Ascending aorta (tissue), 2 donors: ENCODE measurements at regions not wholly inside any gene's neighbourhood (a gene's known extent, or its start where the extent isn't known, plus 50 kb on each side); places are given as distances from the start of the nearest gene placed in this dataset.
"Not testable (repeated sequence)": the region's sequence is repeated elsewhere in the genome, so short reads cannot be mapped to it uniquely, and the experiment has no call there.

Experiments
- DNase-seq, 2 donors: peaks; one replicate each; pipeline ENCODE4 v3.0.0-alpha.2; 2019; ENCODE audit warnings: low spot score in 2 of 2
- H3K27ac ChIP-seq, 2 donors: fragments of 200-600 bp; sonication (generic); one replicate each; pipeline ENCODE4 v1.5.1; 2016 to 2017; ENCODE audit warnings: mild to moderate bottlenecking in 1 of 2
- H3K27me3 ChIP-seq: fragments of 200-600 bp; sonication (generic); one replicate; pipeline ENCODE4 v1.5.1; 2017
- H3K36me3 ChIP-seq, 2 donors: fragments of 200-600 bp; sonication (generic); one replicate each; pipeline ENCODE4 v1.5.1; 2016
- H3K4me1 ChIP-seq, 2 donors: fragments of 200-600 bp; sonication (generic); one replicate each; pipeline ENCODE4 v1.5.1; 2016 to 2017; ENCODE audit warnings: mild to moderate bottlenecking in 1 of 2
- H3K4me3 ChIP-seq, 2 donors: fragments of 200-600 bp; sonication (generic); one replicate each; pipeline ENCODE4 v1.5.1; 2016 to 2017; ENCODE audit warnings: mild to moderate bottlenecking in 1 of 2
- H3K9me3 ChIP-seq, 2 donors: fragments of 200-600 bp; sonication (generic); one replicate each; pipeline ENCODE4 v1.5.1; 2016
- intact Hi-C: fragments of 100-400 bp; cut with DNase I; formaldehyde crosslinking; loops from one replicate; pipeline ENCODE4 v1.15.1; 2023
- TF ChIP-seq, protein P1 (sequence below), 3 experiments: fragments of 200-600 bp in 2 of 3; fragments of 450-650 bp in 1 of 3; sonication (generic) in 2 of 3; IDR thresholded peaks; one replicate each; pipeline ENCODE4 v1.5.1; 2016 to 2019; ENCODE audit warnings: antibody characterized with exemption in 3 of 3, mild to moderate bottlenecking in 1 of 3, moderate library complexity in 1 of 3

- intact Hi-C loops = no loop called here
- Histone ChIP-seq H3K27me3 (no peaks in the 10 kb centered on the region), H3K27ac (no peak overlapping the region), H3K36me3 (no peaks in the 10 kb centered on the region), H3K4me3 (no peak overlapping the region), H3K9me3 (no peaks in the 10 kb centered on the region), H3K4me1 (peaks cover 0 to 13% of the 10 kb centered on the region in 2 donors)
- TF ChIP-seq, protein P1, sequence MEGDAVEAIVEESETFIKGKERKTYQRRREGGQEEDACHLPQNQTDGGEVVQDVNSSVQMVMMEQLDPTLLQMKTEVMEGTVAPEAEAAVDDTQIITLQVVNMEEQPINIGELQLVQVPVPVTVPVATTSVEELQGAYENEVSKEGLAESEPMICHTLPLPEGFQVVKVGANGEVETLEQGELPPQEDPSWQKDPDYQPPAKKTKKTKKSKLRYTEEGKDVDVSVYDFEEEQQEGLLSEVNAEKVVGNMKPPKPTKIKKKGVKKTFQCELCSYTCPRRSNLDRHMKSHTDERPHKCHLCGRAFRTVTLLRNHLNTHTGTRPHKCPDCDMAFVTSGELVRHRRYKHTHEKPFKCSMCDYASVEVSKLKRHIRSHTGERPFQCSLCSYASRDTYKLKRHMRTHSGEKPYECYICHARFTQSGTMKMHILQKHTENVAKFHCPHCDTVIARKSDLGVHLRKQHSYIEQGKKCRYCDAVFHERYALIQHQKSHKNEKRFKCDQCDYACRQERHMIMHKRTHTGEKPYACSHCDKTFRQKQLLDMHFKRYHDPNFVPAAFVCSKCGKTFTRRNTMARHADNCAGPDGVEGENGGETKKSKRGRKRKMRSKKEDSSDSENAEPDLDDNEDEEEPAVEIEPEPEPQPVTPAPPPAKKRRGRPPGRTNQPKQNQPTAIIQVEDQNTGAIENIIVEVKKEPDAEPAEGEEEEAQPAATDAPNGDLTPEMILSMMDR (IDR thresholded peaks at IDR 0.05) = no peak
- no peak for DNase-seq
Observed at GRCh38 chr3:30531017-30531570, 75.3 kb upstream of the TGFBR2 start.

- Histone ChIP-seq H3K4me1 (peaks cover 0 to 13% of the 10 kb centered on the region in 2 donors), H3K9me3 (no peaks in the 10 kb centered on the region), H3K27ac (no peak overlapping the region), H3K36me3 (no peaks in the 10 kb centered on the region), H3K4me3 (no peak overlapping the region), H3K27me3 (no peaks in the 10 kb centered on the region)
- TF ChIP-seq, protein P1 (IDR thresholded peaks at IDR 0.05) = no peak
- intact Hi-C loops = loop anchor here (5.0 kb wide), 1 partner anchor 72 kb away; the partner anchor contains the start of gene TGFBR2
- DNase-seq = no peak
Observed at GRCh38 chr3:30535525-30535924, 70.9 kb upstream of the TGFBR2 start.

DNA sequence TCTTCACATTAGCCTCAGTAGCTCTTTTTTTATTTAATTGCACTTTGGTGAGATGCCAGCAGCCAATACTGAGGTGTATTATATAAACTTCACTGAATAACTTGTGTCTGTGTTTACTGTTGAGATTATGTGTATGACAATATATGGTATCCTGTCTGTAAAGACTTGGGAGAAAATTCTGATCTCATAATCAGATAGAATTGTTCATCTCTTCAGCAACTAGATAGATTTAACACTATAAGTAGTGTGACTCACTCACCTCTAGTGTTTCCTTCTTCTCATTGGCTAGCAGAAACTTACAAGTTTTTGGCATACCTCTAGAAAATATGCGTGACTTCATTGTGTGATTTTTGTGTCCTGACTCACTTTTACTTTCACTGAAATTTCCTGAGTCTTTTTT is 67.6 kb upstream of the TGFBR2 start:
- Histone ChIP-seq H3K9me3 (no peaks in the 10 kb centered on the region), H3K4me3 (no peak overlapping the region), H3K36me3 (no peaks in the 10 kb centered on the region), H3K27me3 (no peaks in the 10 kb centered on the region), H3K27ac (no peak overlapping the region), H3K4me1 (peaks cover 0 to 13% of the 10 kb centered on the region in 2 donors)
- no peak for DNase-seq
- intact Hi-C loops = loop anchor here (5.0 kb wide), 1 partner anchor 69 kb away; the partner anchor contains the start of gene TGFBR2
- TF ChIP-seq, protein P1 (IDR thresholded peaks at IDR 0.05) = no peak

GRCh38 chr3:30539206-30539605 is 67.2 kb upstream of the TGFBR2 start:
- no peaks in the 10 kb centered on the region for H3K9me3 ChIP-seq
- no peak for DNase-seq
- no peak overlapping the region for H3K27ac ChIP-seq
- TF ChIP-seq, protein P1 (IDR thresholded peaks at IDR 0.05) = no peak
- H3K4me3 ChIP-seq = no peak overlapping the region
- intact Hi-C loops = loop anchor here (5.0 kb wide), 1 partner anchor 68 kb away; the partner anchor contains the start of gene TGFBR2
- no peaks in the 10 kb centered on the region for H3K36me3 ChIP-seq
- peaks cover 0 to 13% of the 10 kb centered on the region in 2 donors for H3K4me1 ChIP-seq
- no peaks in the 10 kb centered on the region for H3K27me3 ChIP-seq

DNA sequence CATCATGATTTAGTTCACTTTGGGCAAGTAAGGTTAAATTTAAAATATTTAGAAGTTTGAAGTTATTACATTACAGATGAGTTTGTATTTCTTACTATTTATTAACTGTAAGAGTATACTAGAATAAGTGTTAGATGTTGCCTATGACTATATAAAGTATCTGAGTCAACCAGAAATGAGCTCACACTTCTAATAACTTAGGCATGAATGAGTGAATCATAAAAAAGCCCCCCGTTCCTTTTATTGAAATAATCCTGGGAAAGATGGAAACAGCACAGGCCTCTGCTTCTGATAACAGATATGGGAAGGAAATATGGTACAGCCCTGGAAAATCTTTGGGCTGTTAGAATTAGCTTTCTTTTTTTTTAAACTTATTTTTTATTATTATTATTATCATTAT is 66.6 kb upstream of the TGFBR2 start:
- H3K27ac ChIP-seq = no peak overlapping the region
- TF ChIP-seq, protein P1 (IDR thresholded peaks at IDR 0.05) = no peak
- no peaks in the 10 kb centered on the region for H3K36me3 ChIP-seq
- H3K9me3 ChIP-seq = no peaks in the 10 kb centered on the region
- H3K4me3 ChIP-seq = no peak overlapping the region
- DNase-seq = no peak
- H3K27me3 ChIP-seq = no peaks in the 10 kb centered on the region
- intact Hi-C loops = loop anchor here (5.0 kb wide), 1 partner anchor 68 kb away; the partner anchor contains the start of gene TGFBR2
- peaks cover 0 to 13% of the 10 kb centered on the region in 2 donors for H3K4me1 ChIP-seq

GRCh38 chr3:30541156-30541555 is 65.2 kb upstream of the TGFBR2 start:
- H3K4me1 ChIP-seq, H3K36me3 ChIP-seq, DNase-seq, H3K4me3 ChIP-seq, intact Hi-C loops, H3K27me3 ChIP-seq, H3K9me3 ChIP-seq, H3K27ac ChIP-seq: not testable (repeated sequence)
